ENCODE measurements at regions not wholly inside any gene's neighbourhood (a gene's known extent, or its start where the extent isn't known, plus 50 kb on each side); places are given as distances from the start of the nearest gene placed in this dataset.

DNA sequence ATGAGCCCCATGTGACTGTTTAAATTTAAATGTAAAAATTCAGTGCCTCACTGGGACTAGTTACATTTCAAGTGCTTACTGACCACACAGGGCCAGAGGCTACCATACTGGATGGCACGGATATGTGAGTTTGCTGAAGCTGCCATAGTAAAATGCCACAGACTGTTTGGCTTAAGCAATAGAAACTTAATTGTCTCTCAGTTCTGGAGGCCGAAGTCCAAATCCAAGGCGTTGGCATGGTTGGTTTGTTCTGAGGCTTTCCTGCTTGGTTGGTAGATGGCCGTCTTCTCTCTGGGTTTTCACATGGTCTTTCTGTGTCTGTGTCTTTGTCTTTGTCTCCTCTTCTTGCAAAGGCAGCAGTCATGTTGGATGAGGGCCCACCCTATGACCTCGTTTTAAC lies 878.9 kb upstream of the RBFOX1 start:
- CTCF ChIA-PET, result interaction anchor here (0.5 kb wide), 1 partner anchor 31 kb away, joined by 3 read pairs; no protein-coding TSS in a partner anchor

GRCh38 chr16:6447021-6447790 lies 885.4 kb upstream of the RBFOX1 start:
- ChIA-PET CTCF (no interaction called here), POLR2A (ENCODE audit: low non-redundant PET) (no interaction called here)
- DNase-seq (ENCODE audit: low spot score), result no peak
- no peak for TF ChIP-seq CTCF (conservative IDR thresholded peaks at IDR 0.05; ENCODE audit: low read depth)
- H3K27ac ChIP-seq, result no peak overlapping the region

More for the DNA sequence above, 878.9 kb upstream of the RBFOX1 start:
- no peak overlapping the region for H3K27ac ChIP-seq
- POLR2A ChIA-PET (ENCODE audit: low non-redundant PET), result no interaction called here
- TF ChIP-seq CTCF (conservative IDR thresholded peaks at IDR 0.05; ENCODE audit: low read depth), result no peak
- DNase-seq (ENCODE audit: low spot score), result no peak

DNA sequence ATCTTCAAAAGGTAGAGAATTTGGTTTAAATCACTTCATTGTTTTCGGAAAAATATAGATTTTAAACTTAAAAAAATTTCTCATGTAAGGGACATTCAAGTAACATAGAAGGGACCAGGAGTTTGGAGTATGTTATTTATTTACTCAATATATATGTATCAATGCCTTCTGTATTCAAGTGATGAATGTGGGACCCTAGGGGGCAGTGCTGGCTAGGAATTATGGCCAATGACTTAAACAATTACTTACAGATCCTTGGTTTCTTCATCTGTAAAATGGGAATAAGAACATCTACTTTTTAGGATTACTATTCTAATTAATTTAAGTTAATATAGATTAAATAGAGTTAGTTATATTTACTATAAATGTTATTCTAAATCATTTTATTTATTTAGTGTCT lies 886.3 kb upstream of the RBFOX1 start:
- CTCF ChIA-PET, result no interaction called here
- DNase-seq (ENCODE audit: low spot score), result no peak
- H3K27ac ChIP-seq, result no peak overlapping the region
- POLR2A ChIA-PET (ENCODE audit: low non-redundant PET), result no interaction called here
- no peak for TF ChIP-seq CTCF (conservative IDR thresholded peaks at IDR 0.05; ENCODE audit: low read depth)

DNA sequence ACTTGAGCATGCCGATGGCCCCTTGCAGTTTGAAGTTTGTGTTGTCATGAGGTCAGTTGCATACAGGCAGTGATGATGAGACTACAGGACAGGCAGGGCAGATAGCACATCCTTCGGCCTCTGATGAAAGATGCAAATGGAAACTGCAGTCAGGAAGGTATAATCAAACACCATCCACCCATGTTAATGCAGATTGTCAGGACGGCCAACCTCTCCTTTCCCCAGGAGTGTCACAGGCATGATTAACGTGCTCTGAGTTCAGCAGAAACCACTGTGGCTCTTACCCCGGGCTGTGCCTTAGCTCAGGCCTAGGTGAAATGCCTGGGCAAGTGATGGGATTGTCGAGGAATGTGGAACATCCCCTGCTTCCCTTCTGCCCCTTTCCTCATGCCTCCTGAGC lies 893.5 kb upstream of the RBFOX1 start:
- ChIA-PET CTCF (no interaction called here), POLR2A (ENCODE audit: low non-redundant PET) (no interaction called here)
- TF ChIP-seq CTCF (conservative IDR thresholded peaks at IDR 0.05; ENCODE audit: low read depth), result no peak
- DNase-seq (ENCODE audit: low spot score), result no peak
- no peak overlapping the region for H3K27ac ChIP-seq

- ChIA-PET POLR2A (ENCODE audit: low non-redundant PET) (no interaction called here), CTCF (no interaction called here)
- TF ChIP-seq CTCF (conservative IDR thresholded peaks at IDR 0.05; ENCODE audit: low read depth), result no peak
- no peak overlapping the region for H3K27ac ChIP-seq
- DNase-seq (ENCODE audit: low spot score), result no peak
Observed at GRCh38 chr16:6428861-6429260, 903.8 kb upstream of the RBFOX1 start.

DNA sequence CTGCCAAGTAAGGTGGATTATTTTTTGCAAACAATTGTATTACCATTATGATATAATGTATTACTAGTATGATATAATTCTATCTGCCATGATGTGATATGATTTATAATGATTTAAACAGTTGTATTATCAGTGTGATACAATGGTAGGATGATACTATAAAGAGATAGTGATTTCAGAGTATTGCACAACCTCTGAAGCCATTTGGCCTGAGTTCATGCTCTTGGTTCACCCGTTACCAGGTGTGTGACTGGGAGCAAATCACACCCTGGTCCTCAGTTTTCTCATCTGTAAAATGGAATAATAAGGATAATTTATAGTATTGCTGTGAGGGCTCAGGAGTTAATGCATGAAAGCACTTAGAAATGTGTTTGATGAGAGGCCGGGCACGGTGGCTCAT lies 905.0 kb upstream of the RBFOX1 start:
- DNase-seq (ENCODE audit: low spot score), result no peak
- TF ChIP-seq CTCF (conservative IDR thresholded peaks at IDR 0.05; ENCODE audit: low read depth), result no peak
- ChIA-PET CTCF (interaction anchor here (0.7 kb wide), 1 partner anchor 299 kb away, joined by 3 read pairs; no protein-coding TSS in a partner anchor), POLR2A (ENCODE audit: low non-redundant PET) (no interaction called here)
- no peak overlapping the region for H3K27ac ChIP-seq

All from RWPE1 (cell line).